ENCODE measurements at regions not wholly inside any gene's neighbourhood (a gene's known extent, or its start where the extent isn't known, plus 50 kb on each side); places are given as distances from the start of the nearest gene placed in this dataset.
"Not testable (repeated sequence)": the region's sequence is repeated elsewhere in the genome, so short reads cannot be mapped to it uniquely, and the experiment has no call there.

DNA sequence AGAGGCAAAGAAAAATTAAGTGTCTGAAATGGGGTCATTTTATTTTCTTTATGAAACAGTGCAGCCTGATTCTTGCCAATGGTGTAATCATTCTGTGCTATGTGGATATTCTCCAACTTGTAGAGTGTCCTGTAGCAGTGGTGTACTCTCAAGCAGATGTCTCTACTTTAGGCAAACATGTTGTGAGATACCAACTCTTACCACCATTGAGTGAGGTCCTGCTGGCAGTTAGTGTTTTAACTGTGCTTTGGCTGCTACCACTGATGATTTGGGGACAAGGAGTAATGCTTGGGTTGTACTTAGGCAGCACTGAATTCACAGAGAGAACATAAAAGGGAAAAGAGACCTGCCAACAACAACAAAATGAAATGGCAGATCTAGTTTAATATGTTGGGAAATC, 122.5 kb downstream of the APIP start:
- DNase-seq = no peak

DNA sequence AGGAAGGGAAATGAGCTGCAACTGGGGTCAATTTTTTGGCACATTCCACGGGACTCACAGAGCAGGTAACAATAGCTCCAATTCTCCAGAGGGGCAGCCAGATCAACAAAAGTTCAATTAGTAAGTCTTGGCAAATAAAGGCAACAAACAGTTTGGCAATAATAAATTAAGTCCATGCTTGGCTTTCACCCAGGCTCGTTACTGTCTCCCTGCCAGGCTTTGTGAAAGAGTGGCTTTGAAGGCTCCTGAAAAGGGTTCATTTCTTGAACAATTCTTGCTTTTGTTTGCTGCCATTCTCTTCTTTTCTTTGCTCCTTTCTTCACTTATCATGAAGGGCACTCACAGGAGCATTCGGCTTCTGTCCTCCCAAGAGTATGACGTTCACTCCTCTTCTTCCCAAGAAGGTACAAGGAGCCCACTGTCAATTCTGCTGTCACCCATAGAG, 123.3 kb downstream of the APIP start:
- DNase-seq = no peak

DNA sequence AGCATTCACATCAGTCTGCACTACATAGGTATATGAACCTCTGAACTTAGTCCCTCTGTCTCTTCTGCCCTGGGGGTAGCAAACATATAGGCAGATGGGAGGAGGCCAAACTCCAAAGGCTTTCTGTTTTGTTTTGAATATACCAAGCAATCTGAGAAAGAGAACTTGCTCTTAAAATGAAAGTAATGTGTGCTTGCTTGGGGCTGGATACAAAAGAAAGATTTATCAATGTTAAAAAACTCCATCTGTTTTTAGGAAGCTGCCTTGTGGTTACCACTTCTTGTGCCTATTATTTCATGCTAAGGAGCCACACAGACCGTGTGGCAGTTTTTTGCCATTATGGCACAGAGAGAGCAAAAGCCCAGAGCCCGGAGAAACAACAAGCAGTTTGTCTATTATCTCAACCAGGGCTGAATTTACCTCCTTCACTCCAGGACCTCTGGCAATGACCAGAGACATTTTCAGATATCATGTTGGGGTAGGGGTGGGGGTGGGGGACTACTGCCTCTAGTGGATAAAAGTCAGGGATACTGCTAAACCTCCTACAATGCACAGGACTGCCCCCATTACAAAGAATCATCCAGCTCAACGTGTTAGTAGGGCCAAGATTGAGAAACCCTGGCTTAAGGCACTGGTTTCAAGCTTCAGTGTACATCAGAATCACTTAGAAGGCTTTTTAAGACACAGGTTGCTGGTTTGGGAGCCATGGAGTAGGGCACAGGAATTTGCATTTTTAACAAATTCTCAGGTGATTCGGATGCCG, 124.2 kb downstream of the APIP start:
- DNase-seq = no peak

DNA sequence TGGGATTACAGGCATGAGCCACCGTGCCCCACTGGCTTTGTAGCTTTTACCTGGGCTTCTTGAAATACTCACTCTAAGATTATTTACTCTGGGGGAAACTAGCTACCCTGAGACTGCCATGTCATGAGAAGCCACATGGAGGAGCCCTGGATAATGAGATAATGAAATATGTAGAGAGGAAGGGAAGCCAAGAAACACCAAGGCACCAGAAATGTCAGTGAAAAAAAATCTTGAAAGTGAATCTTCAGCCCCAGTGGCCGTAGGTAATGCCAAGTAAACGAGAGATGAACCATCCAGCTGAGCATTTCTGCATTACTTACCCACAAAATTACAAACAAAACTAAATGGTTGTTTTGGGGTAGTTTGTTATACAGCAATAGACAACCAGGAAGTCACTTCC, 125.6 kb downstream of the APIP start:
- DNase-seq = no peak

DNA sequence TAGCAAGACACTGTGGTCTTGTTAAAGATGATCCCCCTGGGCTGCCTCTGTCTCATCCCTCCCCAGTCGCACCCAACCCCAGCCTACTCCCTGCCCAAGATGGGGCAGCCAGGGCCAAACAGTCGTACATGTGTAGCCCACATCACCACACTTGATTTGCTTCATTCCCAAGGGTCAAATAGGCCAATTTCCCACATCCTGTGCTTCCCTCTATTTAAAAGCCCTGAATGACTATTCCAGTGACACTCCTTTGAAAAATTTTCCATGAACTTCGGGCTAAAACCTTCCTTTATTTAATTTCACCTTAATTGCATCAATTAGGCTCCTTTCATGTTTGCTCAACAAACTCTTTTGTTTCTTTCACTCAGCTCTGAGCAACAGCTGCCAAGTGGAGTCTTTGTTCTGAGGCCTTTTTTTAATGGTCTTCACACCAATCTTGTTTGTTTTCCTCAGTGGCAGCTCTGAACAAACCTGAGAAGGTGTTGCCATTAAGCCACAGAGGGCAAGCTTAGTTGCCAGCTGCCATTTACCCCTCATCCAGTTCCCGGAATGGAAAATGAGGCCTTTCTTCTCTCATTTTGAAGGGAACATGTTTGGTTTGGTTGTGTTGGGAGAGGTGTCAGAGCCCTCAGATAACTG, 126.9 kb downstream of the APIP start:
- DNase-seq = no peak

DNA sequence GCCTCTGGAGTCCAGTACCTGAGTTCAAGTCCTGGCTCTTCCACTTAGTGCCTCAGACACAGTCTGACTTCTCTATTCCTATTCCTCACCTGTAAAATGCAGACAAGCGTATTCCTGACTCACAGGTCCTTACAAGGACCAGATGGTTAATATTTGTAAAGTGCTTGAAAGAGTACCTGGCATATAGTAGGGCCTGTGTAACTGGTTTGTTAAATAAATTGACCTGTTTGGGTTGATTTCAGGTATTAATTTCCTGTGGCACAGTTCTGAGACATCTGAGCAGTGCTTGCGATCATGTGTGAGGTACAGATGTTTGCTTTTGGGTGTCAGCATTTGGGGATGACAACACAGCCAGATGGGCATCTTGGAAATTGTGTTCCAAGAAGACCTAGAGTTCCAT, 127.5 kb downstream of the APIP start:
- DNase-seq = no peak

DNA sequence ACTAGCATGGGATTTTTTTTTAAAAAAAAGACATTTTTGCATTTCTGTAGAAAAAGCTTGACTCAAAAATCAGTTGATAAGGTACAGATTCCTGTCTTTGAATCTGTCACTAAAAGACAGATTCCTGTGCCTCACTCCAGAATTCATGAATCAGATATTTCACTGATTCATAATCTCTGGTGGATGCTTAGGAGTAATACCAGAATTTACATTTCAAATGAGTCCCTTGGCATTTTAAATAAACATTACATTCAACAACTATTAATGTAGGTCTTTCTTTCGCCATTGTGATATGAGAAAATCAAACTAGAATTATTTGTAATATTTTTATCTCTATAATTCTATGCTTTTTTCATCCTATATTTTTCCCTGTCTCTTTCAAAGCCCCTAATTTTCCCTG, 128.3 kb downstream of the APIP start:
- DNase-seq = no peak

DNA sequence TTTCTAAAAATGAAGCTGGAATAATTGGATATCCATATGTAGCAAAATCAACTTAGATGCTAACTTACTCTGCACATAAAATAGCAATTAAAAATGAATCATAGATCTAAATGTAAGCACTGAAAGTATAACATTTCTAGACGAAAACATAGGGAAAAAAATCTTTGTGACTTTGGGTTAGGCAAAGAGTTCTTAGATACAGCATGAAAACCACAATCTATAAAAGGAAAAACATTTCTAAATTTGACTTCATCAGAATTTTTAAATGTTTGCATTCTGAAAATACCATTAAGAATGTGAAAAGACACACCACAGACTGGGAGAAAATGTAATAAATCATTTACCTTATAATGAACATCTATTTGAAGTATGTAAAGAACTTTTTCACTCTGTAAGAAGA, 128.8 kb downstream of the APIP start:
- DNase-seq = no peak

DNA sequence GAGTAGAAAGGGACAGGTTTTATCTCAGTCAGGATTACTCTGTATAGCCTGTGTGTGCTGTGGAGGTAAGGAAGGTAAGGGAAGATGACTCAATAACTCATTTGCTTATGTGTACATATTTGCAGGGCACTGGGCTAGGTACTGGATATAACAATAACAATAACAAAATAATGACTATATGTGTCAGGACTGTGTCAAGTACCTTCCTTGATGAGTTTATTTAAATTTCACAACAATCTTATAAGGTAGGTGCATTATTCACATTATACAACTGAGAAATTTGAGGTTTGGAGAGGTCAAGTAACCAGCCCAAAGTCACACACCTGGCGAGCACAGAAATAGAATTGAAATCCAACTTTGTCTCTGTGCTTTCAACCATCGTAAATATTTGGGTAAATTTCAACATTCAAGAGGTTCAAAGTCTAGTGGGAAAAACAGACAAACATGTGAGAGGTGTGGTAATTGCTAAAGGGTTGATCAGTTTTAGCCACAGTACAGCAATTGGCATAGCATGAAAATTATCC, 131.8 kb downstream of the APIP start:
- no peak for DNase-seq

DNA sequence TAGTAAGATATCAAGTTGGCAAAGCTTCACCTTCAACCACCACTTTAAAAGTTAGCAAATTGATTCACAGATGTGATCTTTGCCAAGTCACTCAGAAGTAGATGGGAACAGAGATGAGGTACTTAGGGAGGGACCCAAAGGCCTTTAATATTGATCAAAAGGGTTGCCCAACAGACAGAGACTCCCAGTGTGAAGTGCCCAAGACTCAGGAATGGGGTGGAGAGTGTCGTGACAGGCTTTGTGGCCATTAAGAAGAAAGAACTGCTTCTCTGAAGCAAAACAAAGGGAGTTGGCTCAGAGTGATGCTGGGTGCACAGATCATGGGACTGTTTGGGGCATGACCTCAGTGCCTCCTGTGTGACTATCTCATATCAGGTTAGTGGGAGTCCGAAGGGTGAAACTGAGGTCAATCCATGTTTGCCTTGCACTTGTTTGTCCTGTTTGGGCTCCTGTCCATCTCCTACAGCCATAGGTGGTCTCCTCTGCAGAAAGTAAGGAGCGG, 132.3 kb downstream of the APIP start:
- DNase-seq = no peak

DNA sequence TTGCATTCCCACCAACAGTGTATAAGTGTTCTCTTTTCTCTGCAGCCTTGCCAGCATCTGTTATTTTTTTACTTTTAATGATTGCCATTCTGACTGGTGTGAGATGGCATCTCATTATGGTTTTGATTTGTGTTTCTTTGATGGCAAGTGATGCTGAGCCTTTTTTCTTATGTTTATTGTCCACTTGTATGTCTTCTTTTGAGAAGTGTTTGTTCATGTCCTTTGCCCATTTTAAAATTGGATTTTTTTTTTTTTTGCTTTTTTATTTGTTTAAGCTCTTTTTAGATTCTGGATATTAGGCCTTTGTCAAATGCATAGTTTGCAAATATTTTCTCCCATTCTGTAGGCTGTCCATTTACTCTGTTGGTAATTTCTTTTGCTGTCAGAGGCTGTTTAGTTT, 134.4 kb downstream of the APIP start:
- not testable (repeated sequence) for DNase-seq

DNA sequence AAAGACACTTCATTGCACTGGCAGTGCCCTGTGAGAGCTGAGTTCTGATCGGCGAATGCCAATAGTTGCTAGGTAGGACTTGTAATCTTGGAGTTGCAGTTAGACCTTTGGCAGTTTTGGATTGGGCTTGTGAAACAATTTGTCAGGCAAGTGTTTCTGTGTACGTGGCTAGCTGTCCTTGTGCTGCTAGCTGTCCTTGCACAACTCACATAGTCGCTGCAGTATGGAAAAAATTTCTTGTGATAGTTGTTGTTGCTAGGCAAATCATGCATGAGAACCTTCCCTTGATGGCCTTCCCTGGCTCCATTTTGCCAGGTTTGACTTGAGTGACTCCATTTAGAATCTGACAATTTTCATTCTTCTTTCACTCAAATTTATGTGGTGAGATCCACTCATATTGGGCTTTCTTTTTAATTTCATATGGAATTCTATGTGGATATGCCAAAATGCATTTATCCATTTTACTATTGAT, 140.7 kb downstream of the APIP start:
- DNase-seq = no peak

DNA sequence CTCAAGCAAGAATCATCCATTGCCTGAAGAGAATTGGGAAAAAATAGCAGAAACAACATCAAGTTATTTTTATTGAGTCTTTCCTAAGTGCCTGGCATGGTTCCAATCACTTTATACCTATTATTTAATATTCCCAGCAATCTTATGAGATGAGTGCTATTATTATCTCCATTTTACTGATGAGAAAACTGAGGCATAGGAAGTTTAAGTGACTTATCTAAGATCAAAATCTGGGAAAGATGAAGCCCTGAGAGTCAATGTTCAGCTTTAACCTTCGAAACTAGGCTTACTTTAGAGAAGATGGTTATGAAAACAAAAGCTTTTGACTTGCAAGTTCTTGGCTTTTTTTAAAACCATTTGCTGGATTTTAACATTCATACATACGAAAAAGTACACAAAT, 141.6 kb downstream of the APIP start:
- DNase-seq = no peak

DNA sequence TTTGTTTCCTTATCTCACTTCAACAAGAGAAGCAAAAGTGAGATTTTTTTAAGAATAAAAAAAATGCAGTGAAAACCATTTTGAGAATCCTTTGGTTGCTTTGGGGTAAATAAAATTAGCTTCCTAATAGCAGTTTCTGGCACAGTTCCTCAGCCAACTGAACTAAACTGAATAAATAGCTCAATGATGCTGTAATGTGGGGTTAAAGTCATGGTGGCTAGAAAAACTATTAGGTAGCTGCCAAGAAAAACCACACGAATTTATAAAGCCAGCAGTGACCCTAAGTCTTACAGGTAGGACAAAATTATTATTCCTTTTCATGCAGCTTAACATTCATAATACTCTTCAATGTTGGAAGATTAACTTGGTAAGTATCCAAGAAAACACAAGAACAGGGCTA, 142.4 kb downstream of the APIP start:
- DNase-seq = no peak

DNA sequence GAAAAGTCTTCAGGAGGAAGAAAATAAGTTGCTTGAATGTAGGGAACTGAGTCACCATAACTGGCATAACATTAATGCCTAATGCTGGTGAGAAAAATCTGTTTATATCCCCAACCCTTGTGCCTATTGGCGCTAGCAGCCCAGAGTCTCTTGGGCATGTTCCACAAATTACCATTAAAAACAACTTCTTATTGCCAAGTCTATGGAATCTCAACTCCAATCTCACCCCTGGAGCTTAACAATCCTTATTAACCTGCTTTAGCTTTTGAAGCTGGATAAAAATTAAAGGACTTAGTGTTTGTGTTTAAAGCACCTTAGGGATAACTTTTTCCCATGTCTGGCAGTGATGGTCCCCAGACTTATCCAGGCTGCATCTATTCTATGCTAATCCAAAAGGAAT, 143.0 kb downstream of the APIP start:
- no peak for DNase-seq

DNA sequence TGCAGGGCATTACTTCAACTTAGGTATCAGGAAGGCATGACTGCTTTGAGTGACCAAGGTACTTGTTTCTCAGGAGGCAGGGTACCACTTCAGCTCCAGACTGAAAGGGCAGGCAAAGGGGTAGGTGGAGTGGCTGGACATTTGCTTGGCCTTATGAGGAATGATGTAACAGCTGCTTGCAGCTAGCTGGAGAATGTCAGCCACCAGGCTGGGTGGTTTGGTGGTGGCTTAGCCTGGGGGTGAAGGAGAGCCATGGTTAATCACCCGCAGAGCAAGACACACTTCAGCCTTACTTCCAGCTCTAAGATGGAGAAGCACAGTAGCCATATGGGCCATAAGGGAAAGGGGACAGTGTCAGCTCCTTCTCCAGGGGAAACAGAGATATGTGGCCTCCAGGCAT, 146.1 kb downstream of the APIP start:
- DNase-seq = no peak

DNA sequence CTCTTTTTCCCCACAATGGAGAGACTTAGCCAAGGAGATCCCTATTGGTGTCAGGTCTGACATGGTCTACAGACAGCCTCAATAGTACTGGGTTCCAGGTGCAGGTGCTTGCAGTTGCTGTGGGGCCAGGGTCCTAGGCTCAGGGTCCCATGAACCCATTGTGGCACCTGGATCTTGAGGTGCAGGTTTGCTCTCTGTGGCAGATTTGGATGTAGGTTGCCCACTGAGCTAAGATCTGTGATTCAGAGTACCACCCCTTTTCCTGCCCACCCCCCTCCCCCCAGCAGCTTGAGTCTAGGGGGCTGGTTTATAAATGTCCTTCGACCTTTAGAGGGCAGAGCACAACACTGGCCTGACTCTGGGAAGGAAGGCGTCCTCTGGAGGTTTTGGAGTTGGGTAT, 147.0 kb downstream of the APIP start:
- DNase-seq = no peak

DNA sequence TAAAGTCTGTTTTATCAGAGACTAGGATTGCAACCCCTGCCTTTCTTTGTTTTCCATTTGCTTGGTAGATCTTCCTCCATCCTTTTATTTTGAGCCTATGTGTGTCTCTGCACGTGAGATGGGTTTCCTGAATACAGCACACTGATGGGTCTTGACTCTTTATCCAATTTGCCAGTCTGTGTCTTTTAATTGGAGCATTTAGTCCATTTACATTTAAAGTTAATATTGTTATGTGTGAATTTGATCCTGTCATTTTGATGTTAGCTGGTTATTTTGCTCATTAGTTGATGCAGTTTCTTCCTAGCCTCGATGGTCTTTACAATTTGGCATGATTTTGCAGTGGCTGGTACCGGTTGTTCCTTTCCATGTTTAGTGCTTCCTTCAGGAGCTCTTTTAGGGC, 141.7 kb downstream of the EHF start:
- DNase-seq = not testable (repeated sequence)

DNA sequence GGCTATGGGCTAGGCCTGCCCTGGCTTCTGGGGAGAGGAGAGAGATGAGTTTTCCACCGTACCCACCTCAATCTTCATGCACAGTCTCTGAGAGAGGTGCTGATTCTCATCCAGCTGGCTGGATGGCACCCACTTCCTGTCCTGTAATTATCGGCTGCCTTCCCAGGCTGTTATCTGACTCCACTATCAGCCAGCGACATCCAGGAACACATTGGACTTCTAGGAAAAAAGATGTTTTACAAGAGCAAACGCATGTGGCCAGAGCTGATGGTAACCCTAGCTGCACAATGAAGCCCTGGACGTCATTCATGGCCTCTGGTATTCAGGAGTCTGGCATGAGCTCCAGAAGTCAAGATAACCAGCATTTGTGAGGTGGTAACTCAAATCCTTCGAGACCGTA, 137.4 kb downstream of the EHF start:
- DNase-seq = no peak

DNA sequence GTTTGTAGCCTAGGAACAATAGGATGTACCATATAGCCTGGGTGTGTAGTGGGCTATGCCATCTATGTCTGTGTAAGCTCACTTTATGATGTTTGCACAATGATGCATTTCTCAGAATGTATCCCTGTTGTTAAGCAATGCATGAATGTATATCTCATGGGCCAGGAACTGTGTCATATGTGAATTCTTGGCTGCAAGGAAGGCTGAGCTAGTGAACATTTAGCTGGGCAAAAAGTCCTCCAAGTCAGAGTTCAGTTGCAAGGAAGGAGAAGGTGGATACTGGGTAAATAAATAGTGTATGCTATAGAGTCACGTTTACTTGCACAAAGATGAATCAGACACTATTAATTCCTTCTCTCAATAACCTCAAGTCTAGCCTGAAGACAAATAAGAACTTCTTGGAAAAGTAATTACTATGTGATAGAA, 136.1 kb downstream of the EHF start:
- DNase-seq = no peak

DNA sequence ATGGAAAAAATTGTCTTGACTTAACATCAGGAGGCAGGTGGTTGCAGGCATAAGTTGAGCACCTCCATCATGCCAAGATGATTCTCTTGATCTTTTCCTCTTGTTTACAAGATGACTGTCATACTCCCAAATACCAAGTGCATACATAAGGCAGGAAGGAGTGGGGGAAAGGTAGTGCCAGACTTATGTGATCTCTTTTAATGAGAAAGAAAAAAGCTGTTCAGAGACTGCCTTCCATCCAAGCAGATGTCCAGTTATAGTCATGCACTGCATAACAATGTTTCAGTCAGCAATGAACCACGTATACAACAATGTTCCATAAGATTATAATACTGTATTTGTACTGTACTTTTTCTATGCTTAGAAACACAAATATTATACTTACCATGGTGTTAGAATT, 135.7 kb downstream of the EHF start:
- DNase-seq = no peak

DNA sequence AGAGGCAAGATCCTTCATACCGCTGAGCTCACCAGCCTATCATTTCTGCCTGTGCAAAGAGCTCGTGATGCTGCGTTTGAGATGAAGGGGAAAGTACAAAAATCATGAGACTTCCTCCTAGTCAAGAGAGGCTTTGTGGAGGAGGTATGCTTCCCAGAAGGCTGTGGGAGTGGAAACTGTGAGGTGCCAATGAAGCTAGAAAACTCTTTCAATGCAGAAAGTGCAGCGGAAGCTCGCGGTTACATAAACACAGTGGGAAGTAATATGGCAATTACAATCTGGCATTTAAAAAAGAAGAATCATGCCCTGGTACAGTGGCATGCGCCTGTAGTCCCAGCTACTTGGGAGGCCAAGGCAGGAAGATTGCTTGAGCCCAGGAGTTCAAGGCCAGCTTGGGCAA, 134.8 kb downstream of the EHF start:
- DNase-seq = no peak

DNA sequence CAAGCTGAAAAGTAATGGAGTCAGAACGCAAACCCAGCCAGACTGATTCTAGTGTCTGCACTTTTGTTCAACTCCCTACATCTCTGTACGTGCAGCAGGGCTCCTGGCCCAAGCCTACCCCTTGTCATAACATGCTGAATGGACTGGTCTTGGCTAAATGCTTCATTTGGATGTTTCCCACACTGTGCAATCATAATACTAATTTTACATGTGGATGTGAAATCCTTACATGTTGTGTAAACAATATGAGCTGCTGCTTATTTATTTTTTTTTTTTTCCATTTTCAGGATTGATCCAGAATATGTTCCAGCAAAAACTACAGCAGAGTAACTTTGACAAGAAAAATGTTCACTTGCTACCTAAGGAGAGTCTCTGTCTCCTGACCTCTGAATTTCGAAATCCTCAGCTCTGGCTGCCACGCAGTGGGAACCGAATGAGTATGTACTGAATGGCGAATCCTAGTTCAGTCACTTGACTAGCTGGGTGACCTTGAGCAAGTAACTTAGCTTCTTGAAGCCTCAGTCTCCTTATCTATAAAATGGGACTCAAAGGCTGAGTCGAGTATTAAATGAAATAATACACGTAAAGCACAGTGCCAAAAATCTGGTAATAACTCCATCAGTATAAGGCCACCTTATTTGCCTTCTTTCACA, 133.4 kb downstream of the EHF start:
- no peak for DNase-seq
